Posterior cingulate gyrus (tissue), 11 donors: ENCODE measurements at regions not wholly inside any gene's neighbourhood (a gene's known extent, or its start where the extent isn't known, plus 50 kb on each side); places are given as distances from the start of the nearest gene placed in this dataset.
A peak's percentile ranks its signal among the peaks of the same experiment; 100 is the strongest.

Experiments
- DNase-seq, 10 donors: peaks; one replicate each; pipeline versions ENCODE4 v3.0.0 to v3.0.0-alpha.2; 2020 to 2021; ENCODE audit warnings: mixed read lengths in 3 of 10
- intact Hi-C: fragments of 100-400 bp; cut with DNase I; formaldehyde crosslinking; loops from one replicate; pipeline ENCODE4 v1.15.1; 2023

GRCh38 chr14:99043267-99043615 lies 228.8 kb downstream of the BCL11B start:
- intact Hi-C loops = no loop called here
- DNase-seq = peak in 1 of 10 donors; percentile 71

GRCh38 chr14:99043756-99044155 lies 228.2 kb downstream of the BCL11B start:
- intact Hi-C loops = no loop called here
- DNase-seq = no peak

GRCh38 chr14:99047441-99048031 lies 224.5 kb downstream of the BCL11B start:
- no peak for DNase-seq

GRCh38 chr14:99050309-99050708 lies 221.7 kb downstream of the BCL11B start:
- intact Hi-C loops = no loop called here
- DNase-seq = no peak

More at GRCh38 chr14:99047441-99048031, 224.5 kb downstream of the BCL11B start:
- intact Hi-C loops = no loop called here

GRCh38 chr14:99052467-99052866 lies 219.5 kb downstream of the BCL11B start:
- no peak for DNase-seq
- intact Hi-C loops = no loop called here

GRCh38 chr14:99055019-99055418 lies 217.0 kb downstream of the BCL11B start:
- intact Hi-C loops = no loop called here
- no peak for DNase-seq

- DNase-seq = no peak
- intact Hi-C loops = no loop called here
Observed at GRCh38 chr14:99055816-99056215, 216.2 kb downstream of the BCL11B start.

- no peak for DNase-seq
Observed at GRCh38 chr14:99057576-99058083, 214.4 kb downstream of the BCL11B start.

GRCh38 chr14:99058542-99058941 lies 213.5 kb downstream of the BCL11B start:
- intact Hi-C loops = no loop called here
- DNase-seq = peak in 1 of 10 donors; percentile 31

More at GRCh38 chr14:99057576-99058083, 214.4 kb downstream of the BCL11B start:
- intact Hi-C loops = no loop called here

GRCh38 chr14:99062216-99062615 lies 209.8 kb downstream of the BCL11B start:
- DNase-seq = no peak
- intact Hi-C loops = no loop called here

GRCh38 chr14:99062772-99063418 lies 209.1 kb downstream of the BCL11B start:
- DNase-seq = no peak
- intact Hi-C loops = no loop called here

- no peak for DNase-seq
- intact Hi-C loops = no loop called here
Observed at GRCh38 chr14:99063620-99064225, 208.3 kb downstream of the BCL11B start.

GRCh38 chr14:99064262-99064954 lies 207.6 kb downstream of the BCL11B start:
- intact Hi-C loops = no loop called here
- no peak for DNase-seq

GRCh38 chr14:99065551-99065950 lies 206.4 kb downstream of the BCL11B start:
- DNase-seq = no peak
- intact Hi-C loops = no loop called here

- DNase-seq = peak in 2 of 10 donors; percentile 54 to 69
- intact Hi-C loops = no loop called here
Observed at GRCh38 chr14:99066378-99066777, 205.6 kb downstream of the BCL11B start.

GRCh38 chr14:99067141-99067920 lies 204.7 kb downstream of the BCL11B start:
- intact Hi-C loops = no loop called here
- peak in 2 of 10 donors; percentile 52 to 75 for DNase-seq

- intact Hi-C loops = no loop called here
Observed at GRCh38 chr14:99067927-99068326, 204.1 kb downstream of the BCL11B start.

GRCh38 chr14:99069946-99070345 lies 202.1 kb downstream of the BCL11B start:
- intact Hi-C loops = no loop called here
- DNase-seq = peak in 1 of 10 donors; percentile 29

More at GRCh38 chr14:99067927-99068326, 204.1 kb downstream of the BCL11B start:
- peak in 2 of 10 donors; percentile 42 to 57 for DNase-seq

GRCh38 chr14:99072433-99072832 lies 199.6 kb downstream of the BCL11B start:
- DNase-seq = peak in 1 of 10 donors; percentile 57
- intact Hi-C loops = no loop called here

GRCh38 chr14:99072956-99073355 lies 199.0 kb downstream of the BCL11B start:
- intact Hi-C loops = no loop called here
- no peak for DNase-seq
